Fibroblast of lung (primary cell): ENCODE measurements at regions not wholly inside any gene's neighbourhood (a gene's known extent, or its start where the extent isn't known, plus 50 kb on each side); places are given as distances from the start of the nearest gene placed in this dataset.

Experiments used
- CTCF ChIP-seq, 2 donors: IDR thresholded peaks in 1 of 2; conservative IDR thresholded peaks in 1 of 2; 1 replicate in 1 of 2; 2 replicates in 1 of 2; pipeline ENCODE4 v1.5.1; 2011 to 2012; ENCODE audit warnings: low read length in 2 of 2, control low read depth in 1 of 2, inconsistent platforms in 1 of 2, low read depth in 1 of 2, mild to moderate bottlenecking in 1 of 2
- EZH2 ChIP-seq: IDR thresholded peaks from 2 replicates; pipeline ENCODE4 v1.5.1; 2012; ENCODE audit warnings: low read length, control low read depth, mild to moderate bottlenecking; ENCODE audit errors: missing control alignments

- TF ChIP-seq CTCF (conservative IDR thresholded peaks at IDR 0.05 in 1 of 2, IDR thresholded peaks at IDR 0.05 in 1 of 2; ENCODE audit: low read depth in 1 of 2, low read length in 2 of 2), result no peak
- TF ChIP-seq EZH2, result no peak
Observed at GRCh38 chr15:66878761-66879160, 176.7 kb downstream of the SMAD6 start.
